Kidney (tissue), 13 donors: ENCODE measurements at regions not wholly inside any gene's neighbourhood (a gene's known extent, or its start where the extent isn't known, plus 50 kb on each side); places are given as distances from the start of the nearest gene placed in this dataset.

Experiments used
- DNase-seq, 5 donors: peaks; one replicate each; pipeline ENCODE4 v3.0.0-alpha.2; 2013 to 2020
- FAIRE-seq: peaks from 2 replicates; lab custom pipeline; 2012; peaks lifted over from hg19 to GRCh38; lab: Jason Lieb, UNC
- H3K27ac ChIP-seq, 2 donors: one replicate each; pipeline ENCODE4 v1.7.0; 2013; ENCODE audit warnings: low read depth in 2 of 2, low read length in 2 of 2, inconsistent platforms in 1 of 2
- H3K27me3 ChIP-seq: one replicate; pipeline ENCODE4 v1.7.1; 2013; ENCODE audit warnings: low read length, inconsistent platforms; ENCODE audit not compliant: control insufficient read depth, insufficient read depth
- H3K36me3 ChIP-seq, 3 donors: one replicate each; pipeline versions ENCODE4 v1.7.0 to v1.7.1; 2013; ENCODE audit warnings: low read length in 3 of 3, control low read depth in 1 of 3, inconsistent platforms in 1 of 3; ENCODE audit not compliant: insufficient read depth in 3 of 3, control insufficient read depth in 2 of 3
- H3K4me1 ChIP-seq, 3 donors: one replicate each; pipeline versions ENCODE4 v1.7.0 to v1.7.1; 2013; ENCODE audit warnings: low read length in 3 of 3, inconsistent platforms in 1 of 3, low read depth in 1 of 3; ENCODE audit not compliant: control insufficient read depth in 2 of 3, insufficient read depth in 2 of 3
- H3K4me3 ChIP-seq, 3 donors: one replicate each; pipeline versions ENCODE4 v1.7.0 to v1.8.1; 2013; ENCODE audit warnings: low read length in 3 of 3, control low read depth in 1 of 3, inconsistent platforms in 1 of 3
- H3K9ac ChIP-seq, 3 donors: one replicate each; pipeline versions ENCODE4 v1.7.0 to v1.7.1; 2013; ENCODE audit warnings: low read length in 3 of 3, control low read depth in 1 of 3, inconsistent platforms in 1 of 3
- H3K9me3 ChIP-seq, 3 donors: one replicate each; pipeline versions ENCODE4 v1.7.0 to v1.7.1; 2013; ENCODE audit warnings: low read length in 3 of 3, control low read depth in 1 of 3, inconsistent platforms in 1 of 3; ENCODE audit not compliant: control insufficient read depth in 2 of 3, insufficient read depth in 1 of 3
- intact Hi-C: fragments of 100-400 bp; cut with DNase I; formaldehyde crosslinking; loops from one replicate; pipeline ENCODE4 v1.11.1; 2022
- TF ChIP-seq, protein P1 (sequence below): IDR thresholded peaks from 3 replicates; pipeline ENCODE4 v1.5.1; 2012; ENCODE audit warnings: mild to moderate bottlenecking, moderate library complexity, borderline replicate concordance; ENCODE audit not compliant: insufficient read depth; ENCODE audit errors: extremely low read depth
- donor health status: control.
- donor health status: control.
- donor health status: control.
- donor health status: control.
- donor health status: control.
- donor health status: DM: yes; HTN: yes; CAD: no.
- donor health status: Normal renal cell carcinoma (clear cell type).

DNA sequence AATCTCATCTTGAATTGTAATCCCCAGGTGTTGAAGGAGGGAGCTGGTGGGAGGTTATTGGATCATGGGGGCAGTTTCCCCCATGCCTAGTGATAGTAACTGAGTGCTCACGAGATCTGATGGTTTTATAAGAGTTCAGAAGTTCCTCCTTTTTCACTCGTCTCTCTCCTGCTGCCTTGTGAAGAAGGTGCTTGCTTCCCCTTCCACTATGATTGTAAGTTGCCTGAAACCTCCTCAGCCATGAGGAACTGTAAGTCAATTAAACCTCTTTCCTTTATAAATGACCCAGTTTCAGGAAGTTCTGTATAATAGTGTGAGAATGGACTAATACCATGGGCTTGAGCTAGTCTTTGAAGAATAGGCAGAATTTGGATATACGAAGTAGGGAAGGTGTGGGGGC, 113.9 kb downstream of the RIN2 start:
- DNase-seq (no peak), FAIRE-seq (no peak)
- Histone ChIP-seq H3K27ac (no peak overlapping the region), H3K9ac (no peak overlapping the region), H3K27me3 (no peaks in the 10 kb centered on the region), H3K36me3 (no peaks in the 10 kb centered on the region), H3K4me1 (peaks cover 0 to 3% (median 0%) of the 10 kb centered on the region in 3 donors), H3K4me3 (no peak overlapping the region), H3K9me3 (no peaks in the 10 kb centered on the region)
- TF ChIP-seq, protein P1, sequence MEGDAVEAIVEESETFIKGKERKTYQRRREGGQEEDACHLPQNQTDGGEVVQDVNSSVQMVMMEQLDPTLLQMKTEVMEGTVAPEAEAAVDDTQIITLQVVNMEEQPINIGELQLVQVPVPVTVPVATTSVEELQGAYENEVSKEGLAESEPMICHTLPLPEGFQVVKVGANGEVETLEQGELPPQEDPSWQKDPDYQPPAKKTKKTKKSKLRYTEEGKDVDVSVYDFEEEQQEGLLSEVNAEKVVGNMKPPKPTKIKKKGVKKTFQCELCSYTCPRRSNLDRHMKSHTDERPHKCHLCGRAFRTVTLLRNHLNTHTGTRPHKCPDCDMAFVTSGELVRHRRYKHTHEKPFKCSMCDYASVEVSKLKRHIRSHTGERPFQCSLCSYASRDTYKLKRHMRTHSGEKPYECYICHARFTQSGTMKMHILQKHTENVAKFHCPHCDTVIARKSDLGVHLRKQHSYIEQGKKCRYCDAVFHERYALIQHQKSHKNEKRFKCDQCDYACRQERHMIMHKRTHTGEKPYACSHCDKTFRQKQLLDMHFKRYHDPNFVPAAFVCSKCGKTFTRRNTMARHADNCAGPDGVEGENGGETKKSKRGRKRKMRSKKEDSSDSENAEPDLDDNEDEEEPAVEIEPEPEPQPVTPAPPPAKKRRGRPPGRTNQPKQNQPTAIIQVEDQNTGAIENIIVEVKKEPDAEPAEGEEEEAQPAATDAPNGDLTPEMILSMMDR, result no peak
- intact Hi-C loops, result no loop called here

- no peak for FAIRE-seq
- Histone ChIP-seq H3K36me3 (no peaks in the 10 kb centered on the region), H3K27ac (no peak overlapping the region), H3K4me1 (peaks cover 0 to 3% (median 0%) of the 10 kb centered on the region in 3 donors), H3K9ac (no peak overlapping the region), H3K27me3 (no peaks in the 10 kb centered on the region), H3K4me3 (no peak overlapping the region), H3K9me3 (no peaks in the 10 kb centered on the region)
- DNase-seq, result no peak
- TF ChIP-seq, protein P1, result no peak
- intact Hi-C loops, result no loop called here
Measured at GRCh38 chr20:19874040-19874727, 116.1 kb downstream of the RIN2 start.

GRCh38 chr20:19875376-19876221, 117.5 kb downstream of the RIN2 start:
- TF ChIP-seq, protein P1, result no peak
- intact Hi-C loops, result no loop called here
- no peak overlapping the region for H3K9ac ChIP-seq

More at GRCh38 chr20:19875376-19876221, 117.5 kb downstream of the RIN2 start:
- no peaks in the 10 kb centered on the region for H3K36me3 ChIP-seq
- H3K4me3 ChIP-seq, result no peak overlapping the region
- H3K9me3 ChIP-seq, result no peaks in the 10 kb centered on the region
- DNase-seq (no peak), FAIRE-seq (no peak)
- peaks cover 0 to 3% (median 0%) of the 10 kb centered on the region in 3 donors for H3K4me1 ChIP-seq
- no peaks in the 10 kb centered on the region for H3K27me3 ChIP-seq
- H3K27ac ChIP-seq, result no peak overlapping the region
